Type B pancreatic cell (in vitro differentiated cells): ENCODE measurements at regions not wholly inside any gene's neighbourhood (a gene's known extent, or its start where the extent isn't known, plus 50 kb on each side); places are given as distances from the start of the nearest gene placed in this dataset.
"Not testable (repeated sequence)": the region's sequence is repeated elsewhere in the genome, so short reads cannot be mapped to it uniquely, and the experiment has no call there.

Experiments used
- DNase-seq: peaks from one replicate; pipeline ENCODE4 v3.0.0; 2021; ENCODE audit warnings: mixed read lengths; ENCODE audit not compliant: unreplicated experiment; ENCODE audit errors: extremely low spot score
- H3K27ac Mint-ChIP-seq: 2 replicates; pipeline ENCODE4 v1.8.0; 2021; ENCODE audit warnings: mild to moderate bottlenecking, mixed read lengths
- H3K27me3 Mint-ChIP-seq: 2 replicates; pipeline ENCODE4 v1.8.0; 2021; ENCODE audit warnings: mixed read lengths
- H3K36me3 Mint-ChIP-seq: 2 replicates; pipeline ENCODE4 v1.8.0; 2021; ENCODE audit warnings: mixed read lengths
- H3K4me1 Mint-ChIP-seq: one replicate; pipeline ENCODE4 v1.8.0; 2021; ENCODE audit warnings: mixed read lengths; ENCODE audit not compliant: unreplicated experiment
- H3K4me3 Mint-ChIP-seq: 2 replicates; pipeline ENCODE4 v1.8.0; 2021; ENCODE audit warnings: mild to moderate bottlenecking, mixed read lengths
- H3K9me3 Mint-ChIP-seq: 2 replicates; pipeline ENCODE4 v1.8.0; 2021; ENCODE audit warnings: mixed read lengths
- CTCF ChIP-seq: fragments of 200-600 bp; sonication (generic); conservative IDR thresholded peaks from 2 replicates; pipeline ENCODE4 v1.5.0; 2021; ENCODE audit warnings: antibody characterized with exemption, mild to moderate bottlenecking

- Mint-ChIP-seq H3K27me3 (peaks cover 27% of the 10 kb centered on the region), H3K27ac (no peak overlapping the region), H3K4me1 (no peaks in the 10 kb centered on the region), H3K9me3 (no peaks in the 10 kb centered on the region), H3K36me3 (no peaks in the 10 kb centered on the region), H3K4me3 (no peak overlapping the region)
- TF ChIP-seq CTCF: no peak
- no peak for DNase-seq
These were observed 73.5 kb downstream of the GOLGA8G start for GRCh38 chr15:28459279-28459678.

DNA sequence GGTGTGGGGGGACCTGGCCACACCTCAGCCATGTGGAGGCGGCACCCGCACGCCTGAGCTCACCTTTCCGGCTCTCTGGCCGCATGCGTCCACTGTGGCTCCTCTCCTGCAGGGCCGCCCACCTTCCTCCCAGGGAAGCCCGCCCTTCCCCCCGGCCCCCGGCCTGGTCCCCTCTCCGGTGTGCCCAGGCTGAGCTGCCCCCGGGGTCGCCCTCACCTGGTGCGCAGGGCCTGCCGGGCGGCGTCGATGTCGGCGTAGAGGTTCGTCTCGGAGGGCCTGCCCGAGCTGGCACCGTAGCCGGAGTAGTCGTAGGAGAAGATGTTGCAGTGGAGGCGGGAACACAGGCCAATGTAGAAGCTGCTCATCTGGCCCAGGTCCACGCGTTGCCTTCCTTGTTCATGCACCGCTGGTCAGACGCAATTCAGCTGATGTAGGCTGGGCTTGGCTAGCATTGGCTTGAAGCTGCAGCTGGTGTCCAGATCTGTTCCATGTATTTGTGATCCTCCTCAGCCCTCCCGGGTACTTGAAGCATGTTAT lies 75.3 kb downstream of the GOLGA8G start:
- not testable (repeated sequence) for H3K9me3 Mint-ChIP-seq, H3K36me3 Mint-ChIP-seq, H3K27ac Mint-ChIP-seq, H3K4me1 Mint-ChIP-seq, H3K4me3 Mint-ChIP-seq
- H3K27me3 Mint-ChIP-seq: peaks cover 27% of the 10 kb centered on the region
- DNase-seq: peak; percentile 75

- H3K4me1 Mint-ChIP-seq: no peaks in the 10 kb centered on the region
- peak; percentile 73 for DNase-seq
- peak overlapping the region; percentile 64 for H3K4me3 Mint-ChIP-seq
- no peak for TF ChIP-seq CTCF
- H3K36me3 Mint-ChIP-seq: no peaks in the 10 kb centered on the region
- H3K9me3 Mint-ChIP-seq: no peaks in the 10 kb centered on the region
- peaks cover 27% of the 10 kb centered on the region for H3K27me3 Mint-ChIP-seq
- no peak overlapping the region for H3K27ac Mint-ChIP-seq
These were observed 76.0 kb downstream of the GOLGA8G start for GRCh38 chr15:28456476-28457395.

GRCh38 chr15:28455537-28456475 lies 77.0 kb downstream of the GOLGA8G start:
- peaks cover 27% of the 10 kb centered on the region for H3K27me3 Mint-ChIP-seq
- H3K9me3 Mint-ChIP-seq: not testable (repeated sequence)

DNA sequence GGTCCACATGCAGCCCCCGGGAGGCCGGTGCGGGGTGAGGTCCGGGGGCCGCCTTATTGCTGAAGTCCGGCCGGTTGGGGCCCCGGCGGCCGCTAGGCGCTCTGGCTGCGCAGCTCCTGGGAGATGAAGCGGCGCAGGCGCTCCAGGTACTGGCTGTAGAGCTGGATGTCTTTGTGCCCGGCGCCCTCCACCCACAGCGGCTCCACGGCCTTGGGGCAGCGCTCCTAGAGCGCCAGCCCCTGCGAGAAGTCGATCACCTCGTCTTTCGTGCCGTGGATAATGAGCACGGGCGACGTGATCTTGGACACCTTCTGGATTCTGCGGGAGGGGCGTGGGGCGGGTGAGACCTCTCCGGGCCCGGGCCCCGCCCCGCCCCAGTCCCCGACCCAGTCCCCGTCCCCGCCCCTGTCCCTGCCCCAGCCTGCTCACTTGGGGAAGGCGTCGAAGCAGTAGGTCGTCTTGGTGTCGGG lies 76.3 kb downstream of the GOLGA8F start:
- peak; percentile 45 for TF ChIP-seq CTCF
- not testable (repeated sequence) for H3K27ac Mint-ChIP-seq, H3K9me3 Mint-ChIP-seq, H3K4me1 Mint-ChIP-seq, H3K4me3 Mint-ChIP-seq, DNase-seq, H3K36me3 Mint-ChIP-seq
- peaks cover 25% of the 10 kb centered on the region for H3K27me3 Mint-ChIP-seq

More at GRCh38 chr15:28455537-28456475, 77.0 kb downstream of the GOLGA8G start:
- H3K27ac Mint-ChIP-seq, H3K4me1 Mint-ChIP-seq, H3K36me3 Mint-ChIP-seq: not testable (repeated sequence)
- DNase-seq: peak; percentile 79
- peak overlapping the region; percentile 64 for H3K4me3 Mint-ChIP-seq
